GM12878 (cell line): ENCODE measurements at regions not wholly inside any gene's neighbourhood (a gene's known extent, or its start where the extent isn't known, plus 50 kb on each side); places are given as distances from the start of the nearest gene placed in this dataset.

Experiments used
- ATAC-seq: fragments of 200-7000 bp; cut with Tn5 transposase; 3 replicates; pipeline ENCODE4 v1.9.1; 2020; ENCODE audit warnings: mild to moderate bottlenecking, moderate library complexity
- BruUV-seq: library from RNA; stranded (reverse); fragments of 400-500 nt; replicated peaks from 2 replicates; lab custom pipeline; 2021; lab: Mats Ljungman, UMichigan
- CTCF ChIA-PET: fragments of 300-600 bp; sonication (Branson Sonifier 250); formaldehyde crosslinking; extraction: SDS; loops from one replicate; lab custom pipeline; 2021; ENCODE audit warnings: inconsistent platforms; lab: Yijun Ruan, JAX
- POLR2A ChIA-PET: fragments of 350-600 bp; formaldehyde crosslinking; extraction: SDS; loops from one replicate; lab custom pipeline; 2021; ENCODE audit warnings: inconsistent platforms; lab: Charles Lee
- RAD21 ChIA-PET: fragments of 300-600 bp; sonication (Branson Sonifier 250); formaldehyde crosslinking; loops from one replicate; lab custom pipeline; 2023; ENCODE audit warnings: antibody characterized with exemption; ENCODE audit not compliant: unreplicated experiment; lab: Charles Lee
- SMC1A ChIA-PET: fragments of 300-600 bp; sonication (Branson Sonifier 250); formaldehyde crosslinking; loops from one replicate; lab custom pipeline; 2023; ENCODE audit not compliant: unreplicated experiment, uncharacterized antibody; lab: Charles Lee
- DNase-seq: peaks from one replicate; pipeline ENCODE4 v3.0.0-alpha.2; 2011; ENCODE audit warnings: low read depth, low spot score
- FAIRE-seq: peaks from 3 replicates; lab custom pipeline; 2011; peaks lifted over from hg19 to GRCh38; lab: Jason Lieb, UNC
- H2AFZ ChIP-seq: 2 replicates; pipeline ENCODE4 v1.6.0; 2011; ENCODE audit warnings: low read depth, low read length, control low read depth; ENCODE audit not compliant: control insufficient read depth
- H3K27ac ChIP-seq: 2 replicates; pipeline ENCODE4 v1.5.1; 2011; ENCODE audit warnings: control low read depth; ENCODE audit not compliant: control insufficient read depth, insufficient read depth
- H3K27me3 ChIP-seq, 2 experiments: replicated peaks in 1 of 2; 2 replicates each; pipeline versions ENCODE4 v1.6.0 to v1.6.1; 2011; ENCODE audit warnings: low read length in 1 of 2; ENCODE audit not compliant: control insufficient read depth in 2 of 2, insufficient read depth in 2 of 2
- H3K36me3 ChIP-seq, 2 experiments: 2 replicates each; pipeline ENCODE4 v1.5.1; 2011; ENCODE audit warnings: low read length in 1 of 2; ENCODE audit not compliant: control insufficient read depth in 2 of 2, insufficient read depth in 2 of 2
- H3K4me1 ChIP-seq: 2 replicates; pipeline ENCODE4 v1.6.1; 2011; ENCODE audit warnings: mild to moderate bottlenecking, low read length, moderate library complexity, mixed read lengths; ENCODE audit not compliant: control insufficient read depth, insufficient read depth
- H3K4me2 ChIP-seq: 2 replicates; pipeline ENCODE4 v1.6.0; 2011; ENCODE audit warnings: control low read depth; ENCODE audit not compliant: control insufficient read depth, insufficient read depth
- H3K4me3 ChIP-seq: fragments of 200-600 bp; sonication (generic); 2 replicates; pipeline ENCODE4 v1.5.1; 2016
- H3K79me2 ChIP-seq: 2 replicates; pipeline ENCODE4 v1.6.0; 2011; ENCODE audit warnings: low read length; ENCODE audit not compliant: control insufficient read depth, insufficient read depth
- H3K9ac ChIP-seq: 2 replicates; pipeline ENCODE4 v1.8.0; 2011; ENCODE audit warnings: low read length, control low read depth, mixed read lengths; ENCODE audit not compliant: control insufficient read depth, insufficient read depth
- H3K9me3 ChIP-seq: replicated peaks from 3 replicates; pipeline ENCODE4 v1.5.1; 2011; ENCODE audit warnings: mild to moderate bottlenecking, low read length; ENCODE audit not compliant: control insufficient read depth, insufficient read depth
- H4K20me1 ChIP-seq: 2 replicates; pipeline ENCODE4 v1.6.0; 2011; ENCODE audit not compliant: control insufficient read depth, insufficient read depth
- BMI1 ChIP-seq: fragments of 450-650 bp; IDR thresholded peaks from 2 replicates; pipeline ENCODE4 v1.6.1; 2016; ENCODE audit warnings: mild to moderate bottlenecking, moderate library complexity, borderline replicate concordance
- CREB1 ChIP-seq: IDR thresholded peaks from 2 replicates; pipeline ENCODE4 v1.6.1; 2012; ENCODE audit warnings: low read depth, mild to moderate bottlenecking, inconsistent platforms
- GABPA ChIP-seq: IDR thresholded peaks from 2 replicates; pipeline ENCODE4 v1.6.1; 2014; ENCODE audit warnings: antibody characterized with exemption, low read depth, mild to moderate bottlenecking, inconsistent platforms
- MXI1 ChIP-seq: fragments of 150-350 bp; IDR thresholded peaks from 2 replicates; pipeline ENCODE4 v1.6.1; 2011; ENCODE audit warnings: low read depth, mild to moderate bottlenecking, inconsistent platforms, low read length, improper control_type of control experiment
- MYC ChIP-seq: IDR thresholded peaks from 2 replicates; pipeline ENCODE4 v1.6.1; 2011; ENCODE audit warnings: mild to moderate bottlenecking, low read length, moderate library complexity, inconsistent platforms; ENCODE audit not compliant: insufficient read depth, insufficient replicate concordance, insufficient read length, severe bottlenecking
- POLR2AphosphoS2 ChIP-seq: IDR thresholded peaks from 2 replicates; pipeline ENCODE4 v1.6.1; 2011; ENCODE audit warnings: low read depth, mild to moderate bottlenecking, low read length, improper control_type of control experiment, moderate library complexity
- RB1 ChIP-seq: fragments of 450-650 bp; formaldehyde crosslinking; IDR thresholded peaks from 2 replicates; pipeline ENCODE4 v1.6.1; 2017; ENCODE audit warnings: mild to moderate bottlenecking, borderline replicate concordance
- WGBS: methylation state at CpG from one replicate; pipeline ENCODE4 v1.1.6; 2016; ENCODE audit warnings: low lambda C conversion rate; ENCODE audit not compliant: insufficient replicate concordance, insufficient coverage; ENCODE audit errors: missing lambda C conversion rate; 5-methylcytosine and 5-hydroxymethylcytosine counted together
- in situ Hi-C: fragments of 300-500 bp; cut with MboI; formaldehyde crosslinking; loops from 9 replicates; pipeline ENCODE4 v1.14.3; 2018; ENCODE audit warnings: mixed read lengths
- intact Hi-C: fragments of 100-400 bp; cut with micrococcal nuclease; formaldehyde crosslinking; loops from one replicate; pipeline ENCODE4 v1.14.2; 2022; ENCODE audit not compliant: unreplicated experiment
- TF ChIP-seq, protein P1 (sequence below): fragments of 450-650 bp; IDR thresholded peaks from 2 replicates; pipeline ENCODE4 v1.6.1; 2018; ENCODE audit warnings: mild to moderate bottlenecking, low read depth, moderate library complexity; ENCODE audit not compliant: partially characterized antibody
- TF ChIP-seq, protein P2 (sequence below): fragments of 450-650 bp; conservative IDR thresholded peaks from 2 replicates; pipeline ENCODE4 v1.6.1; 2017; ENCODE audit warnings: mild to moderate bottlenecking, moderate library complexity
- TF ChIP-seq, protein P3 (sequence below): fragments of 450-650 bp; IDR thresholded peaks from 2 replicates; pipeline ENCODE4 v1.6.1; 2016; ENCODE audit warnings: mild to moderate bottlenecking
- TF ChIP-seq, protein P4 (sequence below): IDR thresholded peaks from 2 replicates; pipeline ENCODE4 v1.6.1; 2012; ENCODE audit warnings: low read depth, low read length, improper control_type of control experiment
- TF ChIP-seq, protein P5 (sequence below): IDR thresholded peaks from 2 replicates; pipeline ENCODE4 v1.6.1; 2012; ENCODE audit warnings: mild to moderate bottlenecking, low read depth, low read length
- TF ChIP-seq, protein P6 (sequence below): fragments of 450-650 bp; IDR thresholded peaks from 2 replicates; pipeline ENCODE4 v1.6.1; 2014; ENCODE audit warnings: mild to moderate bottlenecking

DNA sequence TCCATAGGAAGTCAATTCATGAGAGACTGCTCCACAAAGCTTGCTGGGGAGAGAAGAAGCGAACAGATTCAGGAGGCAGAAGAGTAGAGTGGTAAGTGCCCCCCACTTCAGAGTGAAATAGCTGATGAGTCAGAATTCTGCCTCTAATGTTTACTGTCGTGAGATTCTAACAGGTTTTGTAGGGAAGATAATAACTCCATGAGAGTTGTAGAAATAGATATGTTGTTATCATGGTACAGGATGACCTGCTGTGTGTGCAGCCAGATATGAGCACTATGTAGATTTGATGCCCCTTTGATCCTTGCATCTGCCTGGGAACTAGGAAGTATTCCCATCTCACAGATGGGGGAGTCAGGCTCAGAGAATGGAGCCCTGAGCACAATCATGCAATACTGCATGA lies 502.4 kb upstream of the CDH11 start:
- Histone ChIP-seq H3K9ac (no peak overlapping the region), H3K9me3 (no peaks in the 10 kb centered on the region), H3K27ac (no peak overlapping the region), H3K4me3 (no peak overlapping the region), H3K79me2 (no peaks in the 10 kb centered on the region), H3K4me2 (no peak overlapping the region), H3K27me3 (no peaks in the 10 kb centered on the region), H3K4me1 (no peaks in the 10 kb centered on the region), H3K36me3 (no peaks in the 10 kb centered on the region), H2AFZ (no peak overlapping the region), H4K20me1 (no peaks in the 10 kb centered on the region)
- ChIA-PET RAD21 (no interaction called here), CTCF (no interaction called here), SMC1A (no interaction called here), POLR2A (no interaction called here)
- no peak for FAIRE-seq
- no peak for ATAC-seq
- intact Hi-C loops: no loop called here
- 0% methylated on average over 2 of the region's 2 CpGs for WGBS
- in situ Hi-C loops: no loop called here
- no TSS peak for BruUV-seq
- no peak for DNase-seq
- TF ChIP-seq GABPA (no peak), CREB1 (no peak), MYC (no peak), BMI1 (no peak), POLR2AphosphoS2 (no peak), MXI1 (no peak), RB1 (no peak)
- TF ChIP-seq, protein P1, sequence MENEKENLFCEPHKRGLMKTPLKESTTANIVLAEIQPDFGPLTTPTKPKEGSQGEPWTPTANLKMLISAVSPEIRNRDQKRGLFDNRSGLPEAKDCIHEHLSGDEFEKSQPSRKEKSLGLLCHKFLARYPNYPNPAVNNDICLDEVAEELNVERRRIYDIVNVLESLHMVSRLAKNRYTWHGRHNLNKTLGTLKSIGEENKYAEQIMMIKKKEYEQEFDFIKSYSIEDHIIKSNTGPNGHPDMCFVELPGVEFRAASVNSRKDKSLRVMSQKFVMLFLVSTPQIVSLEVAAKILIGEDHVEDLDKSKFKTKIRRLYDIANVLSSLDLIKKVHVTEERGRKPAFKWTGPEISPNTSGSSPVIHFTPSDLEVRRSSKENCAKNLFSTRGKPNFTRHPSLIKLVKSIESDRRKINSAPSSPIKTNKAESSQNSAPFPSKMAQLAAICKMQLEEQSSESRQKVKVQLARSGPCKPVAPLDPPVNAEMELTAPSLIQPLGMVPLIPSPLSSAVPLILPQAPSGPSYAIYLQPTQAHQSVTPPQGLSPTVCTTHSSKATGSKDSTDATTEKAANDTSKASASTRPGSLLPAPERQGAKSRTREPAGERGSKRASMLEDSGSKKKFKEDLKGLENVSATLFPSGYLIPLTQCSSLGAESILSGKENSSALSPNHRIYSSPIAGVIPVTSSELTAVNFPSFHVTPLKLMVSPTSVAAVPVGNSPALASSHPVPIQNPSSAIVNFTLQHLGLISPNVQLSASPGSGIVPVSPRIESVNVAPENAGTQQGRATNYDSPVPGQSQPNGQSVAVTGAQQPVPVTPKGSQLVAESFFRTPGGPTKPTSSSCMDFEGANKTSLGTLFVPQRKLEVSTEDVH: no peak
- TF ChIP-seq, protein P2, sequence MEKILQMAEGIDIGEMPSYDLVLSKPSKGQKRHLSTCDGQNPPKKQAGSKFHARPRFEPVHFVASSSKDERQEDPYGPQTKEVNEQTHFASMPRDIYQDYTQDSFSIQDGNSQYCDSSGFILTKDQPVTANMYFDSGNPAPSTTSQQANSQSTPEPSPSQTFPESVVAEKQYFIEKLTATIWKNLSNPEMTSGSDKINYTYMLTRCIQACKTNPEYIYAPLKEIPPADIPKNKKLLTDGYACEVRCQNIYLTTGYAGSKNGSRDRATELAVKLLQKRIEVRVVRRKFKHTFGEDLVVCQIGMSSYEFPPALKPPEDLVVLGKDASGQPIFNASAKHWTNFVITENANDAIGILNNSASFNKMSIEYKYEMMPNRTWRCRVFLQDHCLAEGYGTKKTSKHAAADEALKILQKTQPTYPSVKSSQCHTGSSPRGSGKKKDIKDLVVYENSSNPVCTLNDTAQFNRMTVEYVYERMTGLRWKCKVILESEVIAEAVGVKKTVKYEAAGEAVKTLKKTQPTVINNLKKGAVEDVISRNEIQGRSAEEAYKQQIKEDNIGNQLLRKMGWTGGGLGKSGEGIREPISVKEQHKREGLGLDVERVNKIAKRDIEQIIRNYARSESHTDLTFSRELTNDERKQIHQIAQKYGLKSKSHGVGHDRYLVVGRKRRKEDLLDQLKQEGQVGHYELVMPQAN: no peak
- TF ChIP-seq, protein P3, sequence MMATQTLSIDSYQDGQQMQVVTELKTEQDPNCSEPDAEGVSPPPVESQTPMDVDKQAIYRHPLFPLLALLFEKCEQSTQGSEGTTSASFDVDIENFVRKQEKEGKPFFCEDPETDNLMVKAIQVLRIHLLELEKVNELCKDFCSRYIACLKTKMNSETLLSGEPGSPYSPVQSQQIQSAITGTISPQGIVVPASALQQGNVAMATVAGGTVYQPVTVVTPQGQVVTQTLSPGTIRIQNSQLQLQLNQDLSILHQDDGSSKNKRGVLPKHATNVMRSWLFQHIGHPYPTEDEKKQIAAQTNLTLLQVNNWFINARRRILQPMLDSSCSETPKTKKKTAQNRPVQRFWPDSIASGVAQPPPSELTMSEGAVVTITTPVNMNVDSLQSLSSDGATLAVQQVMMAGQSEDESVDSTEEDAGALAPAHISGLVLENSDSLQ: no peak
- TF ChIP-seq, protein P4, sequence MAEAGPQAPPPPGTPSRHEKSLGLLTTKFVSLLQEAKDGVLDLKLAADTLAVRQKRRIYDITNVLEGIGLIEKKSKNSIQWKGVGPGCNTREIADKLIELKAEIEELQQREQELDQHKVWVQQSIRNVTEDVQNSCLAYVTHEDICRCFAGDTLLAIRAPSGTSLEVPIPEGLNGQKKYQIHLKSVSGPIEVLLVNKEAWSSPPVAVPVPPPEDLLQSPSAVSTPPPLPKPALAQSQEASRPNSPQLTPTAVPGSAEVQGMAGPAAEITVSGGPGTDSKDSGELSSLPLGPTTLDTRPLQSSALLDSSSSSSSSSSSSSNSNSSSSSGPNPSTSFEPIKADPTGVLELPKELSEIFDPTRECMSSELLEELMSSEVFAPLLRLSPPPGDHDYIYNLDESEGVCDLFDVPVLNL: no peak
- TF ChIP-seq, protein P5, sequence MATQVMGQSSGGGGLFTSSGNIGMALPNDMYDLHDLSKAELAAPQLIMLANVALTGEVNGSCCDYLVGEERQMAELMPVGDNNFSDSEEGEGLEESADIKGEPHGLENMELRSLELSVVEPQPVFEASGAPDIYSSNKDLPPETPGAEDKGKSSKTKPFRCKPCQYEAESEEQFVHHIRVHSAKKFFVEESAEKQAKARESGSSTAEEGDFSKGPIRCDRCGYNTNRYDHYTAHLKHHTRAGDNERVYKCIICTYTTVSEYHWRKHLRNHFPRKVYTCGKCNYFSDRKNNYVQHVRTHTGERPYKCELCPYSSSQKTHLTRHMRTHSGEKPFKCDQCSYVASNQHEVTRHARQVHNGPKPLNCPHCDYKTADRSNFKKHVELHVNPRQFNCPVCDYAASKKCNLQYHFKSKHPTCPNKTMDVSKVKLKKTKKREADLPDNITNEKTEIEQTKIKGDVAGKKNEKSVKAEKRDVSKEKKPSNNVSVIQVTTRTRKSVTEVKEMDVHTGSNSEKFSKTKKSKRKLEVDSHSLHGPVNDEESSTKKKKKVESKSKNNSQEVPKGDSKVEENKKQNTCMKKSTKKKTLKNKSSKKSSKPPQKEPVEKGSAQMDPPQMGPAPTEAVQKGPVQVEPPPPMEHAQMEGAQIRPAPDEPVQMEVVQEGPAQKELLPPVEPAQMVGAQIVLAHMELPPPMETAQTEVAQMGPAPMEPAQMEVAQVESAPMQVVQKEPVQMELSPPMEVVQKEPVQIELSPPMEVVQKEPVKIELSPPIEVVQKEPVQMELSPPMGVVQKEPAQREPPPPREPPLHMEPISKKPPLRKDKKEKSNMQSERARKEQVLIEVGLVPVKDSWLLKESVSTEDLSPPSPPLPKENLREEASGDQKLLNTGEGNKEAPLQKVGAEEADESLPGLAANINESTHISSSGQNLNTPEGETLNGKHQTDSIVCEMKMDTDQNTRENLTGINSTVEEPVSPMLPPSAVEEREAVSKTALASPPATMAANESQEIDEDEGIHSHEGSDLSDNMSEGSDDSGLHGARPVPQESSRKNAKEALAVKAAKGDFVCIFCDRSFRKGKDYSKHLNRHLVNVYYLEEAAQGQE: no peak
- TF ChIP-seq, protein P6, sequence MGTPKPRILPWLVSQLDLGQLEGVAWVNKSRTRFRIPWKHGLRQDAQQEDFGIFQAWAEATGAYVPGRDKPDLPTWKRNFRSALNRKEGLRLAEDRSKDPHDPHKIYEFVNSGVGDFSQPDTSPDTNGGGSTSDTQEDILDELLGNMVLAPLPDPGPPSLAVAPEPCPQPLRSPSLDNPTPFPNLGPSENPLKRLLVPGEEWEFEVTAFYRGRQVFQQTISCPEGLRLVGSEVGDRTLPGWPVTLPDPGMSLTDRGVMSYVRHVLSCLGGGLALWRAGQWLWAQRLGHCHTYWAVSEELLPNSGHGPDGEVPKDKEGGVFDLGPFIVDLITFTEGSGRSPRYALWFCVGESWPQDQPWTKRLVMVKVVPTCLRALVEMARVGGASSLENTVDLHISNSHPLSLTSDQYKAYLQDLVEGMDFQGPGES: no peak
